ENCODE measurements at regions not wholly inside any gene's neighbourhood (a gene's known extent, or its start where the extent isn't known, plus 50 kb on each side); places are given as distances from the start of the nearest gene placed in this dataset.

- no peaks in the 10 kb centered on the region for H3K36me3 Mint-ChIP-seq (ENCODE audit: low read depth)
- peaks cover 5% of the 10 kb centered on the region for H3K9me3 Mint-ChIP-seq
- no peak overlapping the region for H3K4me3 Mint-ChIP-seq
- ATAC-seq (ENCODE audit: low read depth) (no peak), DNase-seq (no peak)
- ChIA-PET POLR2A (no interaction called here), CTCF (no interaction called here)
- intact Hi-C loops (cut with micrococcal nuclease) = no loop called here
- TF ChIP-seq, protein P1, sequence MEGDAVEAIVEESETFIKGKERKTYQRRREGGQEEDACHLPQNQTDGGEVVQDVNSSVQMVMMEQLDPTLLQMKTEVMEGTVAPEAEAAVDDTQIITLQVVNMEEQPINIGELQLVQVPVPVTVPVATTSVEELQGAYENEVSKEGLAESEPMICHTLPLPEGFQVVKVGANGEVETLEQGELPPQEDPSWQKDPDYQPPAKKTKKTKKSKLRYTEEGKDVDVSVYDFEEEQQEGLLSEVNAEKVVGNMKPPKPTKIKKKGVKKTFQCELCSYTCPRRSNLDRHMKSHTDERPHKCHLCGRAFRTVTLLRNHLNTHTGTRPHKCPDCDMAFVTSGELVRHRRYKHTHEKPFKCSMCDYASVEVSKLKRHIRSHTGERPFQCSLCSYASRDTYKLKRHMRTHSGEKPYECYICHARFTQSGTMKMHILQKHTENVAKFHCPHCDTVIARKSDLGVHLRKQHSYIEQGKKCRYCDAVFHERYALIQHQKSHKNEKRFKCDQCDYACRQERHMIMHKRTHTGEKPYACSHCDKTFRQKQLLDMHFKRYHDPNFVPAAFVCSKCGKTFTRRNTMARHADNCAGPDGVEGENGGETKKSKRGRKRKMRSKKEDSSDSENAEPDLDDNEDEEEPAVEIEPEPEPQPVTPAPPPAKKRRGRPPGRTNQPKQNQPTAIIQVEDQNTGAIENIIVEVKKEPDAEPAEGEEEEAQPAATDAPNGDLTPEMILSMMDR (IDR thresholded peaks at IDR 0.05) = no peak
- H3K4me1 Mint-ChIP-seq = no peaks in the 10 kb centered on the region
- no peaks in the 10 kb centered on the region for H3K27me3 Mint-ChIP-seq
- no peak overlapping the region for H3K27ac Mint-ChIP-seq
Observed at GRCh38 chr1:187911820-187912219, 1083.1 kb downstream of the PLA2G4A start.

DNA sequence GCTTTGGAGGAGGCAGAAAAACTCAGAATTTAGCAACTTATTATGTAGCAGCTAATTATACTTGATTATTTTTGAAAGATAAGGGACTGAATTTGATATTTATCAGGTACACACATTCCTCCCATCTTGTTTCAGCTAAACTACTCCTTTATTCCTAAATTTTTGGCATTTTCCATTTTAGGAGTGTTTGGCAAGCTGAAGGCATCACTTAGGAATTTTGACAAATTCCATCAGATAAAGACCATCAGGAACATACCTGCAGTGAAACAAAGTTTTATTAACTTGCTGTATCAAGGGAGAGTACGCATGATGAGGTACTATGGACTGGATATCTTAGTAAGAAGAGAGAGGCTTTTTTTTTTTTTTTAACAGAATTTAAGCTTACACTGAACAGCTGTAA lies 1092.2 kb downstream of the PLA2G4A start:
- no peak overlapping the region for H3K27ac Mint-ChIP-seq
- no peak for DNase-seq
- no peak for ATAC-seq (ENCODE audit: low read depth)
- intact Hi-C loops (cut with micrococcal nuclease) = no loop called here
- ChIA-PET POLR2A (no interaction called here), CTCF (no interaction called here)
- H3K36me3 Mint-ChIP-seq (ENCODE audit: low read depth) = no peaks in the 10 kb centered on the region
- peaks cover 8% of the 10 kb centered on the region for H3K9me3 Mint-ChIP-seq
- no peaks in the 10 kb centered on the region for H3K4me1 Mint-ChIP-seq
- TF ChIP-seq, protein P1 (IDR thresholded peaks at IDR 0.05) = no peak
- H3K27me3 Mint-ChIP-seq = no peaks in the 10 kb centered on the region
- no peak overlapping the region for H3K4me3 Mint-ChIP-seq

GRCh38 chr1:187921426-187921825 lies 1092.7 kb downstream of the PLA2G4A start:
- H3K4me1 Mint-ChIP-seq = no peaks in the 10 kb centered on the region
- TF ChIP-seq, protein P1 (IDR thresholded peaks at IDR 0.05) = no peak
- H3K36me3 Mint-ChIP-seq (ENCODE audit: low read depth) = no peaks in the 10 kb centered on the region
- intact Hi-C loops (cut with micrococcal nuclease) = no loop called here
- no peak overlapping the region for H3K27ac Mint-ChIP-seq
- ATAC-seq (ENCODE audit: low read depth) = no peak
- no peak for DNase-seq
- CTCF ChIA-PET = no interaction called here
- H3K27me3 Mint-ChIP-seq = no peaks in the 10 kb centered on the region
- POLR2A ChIA-PET = no interaction called here
- H3K4me3 Mint-ChIP-seq = no peak overlapping the region
- peaks cover 8% of the 10 kb centered on the region for H3K9me3 Mint-ChIP-seq

DNA sequence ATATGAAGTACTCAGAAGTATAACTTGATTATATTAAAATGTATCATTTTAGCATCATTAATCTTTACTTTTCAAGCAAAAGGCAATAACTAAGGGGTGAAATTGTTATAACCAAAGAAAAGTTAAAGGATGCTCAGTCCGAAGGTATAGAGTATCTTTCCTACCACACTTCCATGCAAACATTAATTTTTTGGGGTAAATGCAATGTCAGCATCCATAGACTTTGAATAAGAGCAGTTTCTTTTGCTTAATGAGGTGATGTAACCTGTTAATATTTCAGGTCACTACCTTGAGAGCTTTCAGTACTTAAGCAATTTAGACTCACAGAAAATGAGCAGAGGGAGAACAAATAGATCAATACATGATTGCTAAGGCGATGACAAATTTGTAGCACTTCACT lies 1093.5 kb downstream of the PLA2G4A start:
- CTCF ChIA-PET = no interaction called here

DNA sequence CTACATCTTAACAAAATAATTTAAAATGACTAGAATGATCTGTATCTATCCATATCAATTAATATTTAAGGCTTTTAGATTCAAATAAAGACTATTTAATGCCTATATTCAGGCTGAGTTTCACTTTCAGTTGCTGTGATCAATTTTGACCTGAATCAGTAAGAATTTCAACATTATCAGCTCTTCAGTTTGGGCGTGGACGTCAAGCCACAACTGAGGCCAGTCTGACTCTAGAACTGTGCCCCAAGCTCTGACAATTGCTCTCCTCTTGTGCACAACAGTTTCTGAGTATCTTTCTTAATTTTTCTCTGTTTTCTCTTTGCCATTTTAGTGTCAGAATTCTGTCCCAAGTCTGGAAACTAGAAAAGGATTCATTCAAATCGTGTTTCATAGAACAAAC lies 1095.5 kb downstream of the PLA2G4A start:
- intact Hi-C loops (cut with micrococcal nuclease) = no loop called here
- ATAC-seq (ENCODE audit: low read depth) (no peak), DNase-seq (no peak)
- H3K4me1 Mint-ChIP-seq = no peaks in the 10 kb centered on the region
- H3K27me3 Mint-ChIP-seq = no peaks in the 10 kb centered on the region
- peaks cover 5% of the 10 kb centered on the region for H3K9me3 Mint-ChIP-seq
- TF ChIP-seq, protein P1 (IDR thresholded peaks at IDR 0.05) = no peak
- H3K27ac Mint-ChIP-seq = no peak overlapping the region
- H3K4me3 Mint-ChIP-seq = no peak overlapping the region
- POLR2A ChIA-PET = no interaction called here
- CTCF ChIA-PET = no interaction called here
- H3K36me3 Mint-ChIP-seq (ENCODE audit: low read depth) = no peaks in the 10 kb centered on the region

More for the DNA sequence above, 1093.5 kb downstream of the PLA2G4A start:
- intact Hi-C loops (cut with micrococcal nuclease) = no loop called here
- no peak overlapping the region for H3K4me3 Mint-ChIP-seq
- TF ChIP-seq, protein P1 (IDR thresholded peaks at IDR 0.05) = no peak
- no peak overlapping the region for H3K27ac Mint-ChIP-seq
- DNase-seq (no peak), ATAC-seq (ENCODE audit: low read depth) (no peak)
- H3K27me3 Mint-ChIP-seq = no peaks in the 10 kb centered on the region
- H3K36me3 Mint-ChIP-seq (ENCODE audit: low read depth) = no peaks in the 10 kb centered on the region
- H3K9me3 Mint-ChIP-seq = peaks cover 5% of the 10 kb centered on the region
- H3K4me1 Mint-ChIP-seq = no peaks in the 10 kb centered on the region
- POLR2A ChIA-PET = no interaction called here

All from activated B cell treated with CpG ODN at 0.5 μM for 24 hours (primary cell).